OCI-LY3 (cell line): ENCODE measurements at regions not wholly inside any gene's neighbourhood (a gene's known extent, or its start where the extent isn't known, plus 50 kb on each side); places are given as distances from the start of the nearest gene placed in this dataset.

ENCODE experiments used
- EZH2phosphoT487 ChIP-seq: fragments of 200-600 bp; shearing (Covaris generic); IDR thresholded peaks from 2 replicates; pipeline ENCODE4 v1.6.1; 2018; ENCODE audit warnings: antibody characterized with exemption, mixed run types, low read depth
- TF ChIP-seq, protein P1 (sequence below): fragments of 200-600, 300-600 bp; sonication (generic); IDR thresholded peaks from 2 replicates; pipeline ENCODE4 v1.5.1; 2014; ENCODE audit warnings: antibody characterized with exemption, low read length, low read depth

DNA sequence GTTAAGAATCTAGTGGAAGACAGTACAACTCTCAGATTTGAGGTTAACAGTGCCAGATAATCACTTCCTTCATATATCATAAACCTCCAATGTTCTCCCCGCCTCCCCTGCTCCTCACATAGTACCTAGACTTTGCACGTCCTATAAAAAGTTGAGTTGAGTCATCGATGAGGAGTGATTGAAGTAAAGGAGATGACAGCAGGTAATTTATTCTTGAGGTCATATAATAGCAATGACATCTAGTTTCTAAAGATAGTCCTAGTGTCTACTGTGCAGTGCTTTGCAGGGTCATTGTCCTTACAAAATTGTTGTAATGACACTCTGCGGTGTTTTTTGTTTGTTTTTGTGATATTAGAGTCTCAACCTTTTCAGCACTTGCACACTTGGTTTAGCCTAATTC, 510.5 kb upstream of the LRFN5 start:
- TF ChIP-seq, protein P1, sequence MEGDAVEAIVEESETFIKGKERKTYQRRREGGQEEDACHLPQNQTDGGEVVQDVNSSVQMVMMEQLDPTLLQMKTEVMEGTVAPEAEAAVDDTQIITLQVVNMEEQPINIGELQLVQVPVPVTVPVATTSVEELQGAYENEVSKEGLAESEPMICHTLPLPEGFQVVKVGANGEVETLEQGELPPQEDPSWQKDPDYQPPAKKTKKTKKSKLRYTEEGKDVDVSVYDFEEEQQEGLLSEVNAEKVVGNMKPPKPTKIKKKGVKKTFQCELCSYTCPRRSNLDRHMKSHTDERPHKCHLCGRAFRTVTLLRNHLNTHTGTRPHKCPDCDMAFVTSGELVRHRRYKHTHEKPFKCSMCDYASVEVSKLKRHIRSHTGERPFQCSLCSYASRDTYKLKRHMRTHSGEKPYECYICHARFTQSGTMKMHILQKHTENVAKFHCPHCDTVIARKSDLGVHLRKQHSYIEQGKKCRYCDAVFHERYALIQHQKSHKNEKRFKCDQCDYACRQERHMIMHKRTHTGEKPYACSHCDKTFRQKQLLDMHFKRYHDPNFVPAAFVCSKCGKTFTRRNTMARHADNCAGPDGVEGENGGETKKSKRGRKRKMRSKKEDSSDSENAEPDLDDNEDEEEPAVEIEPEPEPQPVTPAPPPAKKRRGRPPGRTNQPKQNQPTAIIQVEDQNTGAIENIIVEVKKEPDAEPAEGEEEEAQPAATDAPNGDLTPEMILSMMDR, result no peak
- TF ChIP-seq EZH2phosphoT487, result no peak
